GM13977 (cell line): ENCODE measurements at regions not wholly inside any gene's neighbourhood (a gene's known extent, or its start where the extent isn't known, plus 50 kb on each side); places are given as distances from the start of the nearest gene placed in this dataset.

ENCODE experiments used
- DNase-seq: peaks from one replicate; pipeline ENCODE4 v3.0.0; 2012; ENCODE audit warnings: low spot score
- in situ Hi-C: fragments of 300-500 bp; cut with MboI; formaldehyde crosslinking; loops from one replicate; pipeline ENCODE4 v1.12.0; 2022; ENCODE audit warnings: low sequenced_read_pairs, low pct_unique_long_range_greater_than_20kb, mixed read lengths, inconsistent platforms; ENCODE audit not compliant: unreplicated experiment
- TF ChIP-seq, protein P1 (sequence below): IDR thresholded peaks from 2 replicates; pipeline ENCODE4 v1.5.1; 2012; ENCODE audit warnings: mild to moderate bottlenecking, control low read depth; ENCODE audit not compliant: insufficient read depth; ENCODE audit errors: extremely low read depth, missing control alignments

DNA sequence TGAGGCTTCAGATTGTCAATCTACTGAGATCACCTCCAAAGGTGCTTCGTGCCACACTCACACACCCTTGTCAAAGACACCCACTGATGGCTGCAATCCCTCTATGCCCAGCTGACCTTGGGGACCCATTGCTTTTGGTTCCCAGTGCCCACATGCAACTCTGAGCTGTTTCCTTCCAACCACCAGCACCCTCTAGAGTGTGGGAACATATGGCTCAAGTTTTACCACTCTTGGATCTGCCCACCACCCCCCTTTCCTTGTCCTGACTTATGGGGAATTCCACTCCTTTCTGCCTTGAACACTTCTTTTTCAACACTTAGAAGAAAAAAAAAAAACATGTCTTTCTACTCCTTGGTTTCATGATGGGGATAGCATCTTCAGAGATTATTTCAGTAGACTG lies 360.2 kb downstream of the ENC1 start:
- TF ChIP-seq, protein P1, sequence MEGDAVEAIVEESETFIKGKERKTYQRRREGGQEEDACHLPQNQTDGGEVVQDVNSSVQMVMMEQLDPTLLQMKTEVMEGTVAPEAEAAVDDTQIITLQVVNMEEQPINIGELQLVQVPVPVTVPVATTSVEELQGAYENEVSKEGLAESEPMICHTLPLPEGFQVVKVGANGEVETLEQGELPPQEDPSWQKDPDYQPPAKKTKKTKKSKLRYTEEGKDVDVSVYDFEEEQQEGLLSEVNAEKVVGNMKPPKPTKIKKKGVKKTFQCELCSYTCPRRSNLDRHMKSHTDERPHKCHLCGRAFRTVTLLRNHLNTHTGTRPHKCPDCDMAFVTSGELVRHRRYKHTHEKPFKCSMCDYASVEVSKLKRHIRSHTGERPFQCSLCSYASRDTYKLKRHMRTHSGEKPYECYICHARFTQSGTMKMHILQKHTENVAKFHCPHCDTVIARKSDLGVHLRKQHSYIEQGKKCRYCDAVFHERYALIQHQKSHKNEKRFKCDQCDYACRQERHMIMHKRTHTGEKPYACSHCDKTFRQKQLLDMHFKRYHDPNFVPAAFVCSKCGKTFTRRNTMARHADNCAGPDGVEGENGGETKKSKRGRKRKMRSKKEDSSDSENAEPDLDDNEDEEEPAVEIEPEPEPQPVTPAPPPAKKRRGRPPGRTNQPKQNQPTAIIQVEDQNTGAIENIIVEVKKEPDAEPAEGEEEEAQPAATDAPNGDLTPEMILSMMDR: no peak
- in situ Hi-C loops: no loop called here
- no peak for DNase-seq

DNA sequence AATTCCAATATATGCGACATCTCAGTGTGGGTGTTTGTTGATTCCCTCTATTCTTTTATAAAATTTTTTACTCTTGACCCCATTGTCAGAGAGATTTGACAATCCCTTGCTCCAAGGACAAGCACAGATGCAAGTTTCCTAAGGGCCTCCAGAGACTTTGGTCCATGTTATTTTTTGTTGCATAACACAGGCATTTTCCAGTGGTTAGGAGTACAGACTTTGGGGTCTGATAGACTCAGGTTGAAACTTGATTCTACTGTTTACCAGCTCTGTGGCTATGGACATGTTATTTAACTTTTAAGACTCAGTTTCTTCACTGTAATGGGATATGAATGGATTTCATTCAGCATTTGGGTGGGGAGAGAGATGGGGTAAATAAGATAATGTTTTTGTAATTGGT lies 361.3 kb downstream of the ENC1 start:
- TF ChIP-seq, protein P1: no peak
- in situ Hi-C loops: no loop called here
- no peak for DNase-seq

DNA sequence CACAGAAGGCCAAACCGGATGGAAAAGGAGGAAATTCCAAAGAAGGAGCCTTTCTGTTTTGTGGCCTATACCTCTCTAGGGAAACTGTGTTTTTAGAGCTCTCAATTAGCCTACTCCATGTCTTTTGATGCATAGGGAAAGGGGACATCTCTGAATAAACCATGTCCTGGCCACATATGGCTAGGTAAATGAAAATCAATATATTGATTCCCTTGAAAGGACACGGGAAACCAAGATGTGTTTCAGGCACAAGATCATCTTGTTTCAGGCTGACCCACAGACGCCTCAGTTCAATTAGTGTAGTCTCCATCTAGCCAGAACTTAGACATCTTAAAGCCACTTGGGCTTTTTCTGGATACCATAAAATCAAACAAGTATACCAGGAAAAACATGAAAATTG lies 363.1 kb downstream of the ENC1 start:
- no peak for DNase-seq
- in situ Hi-C loops: no loop called here
- TF ChIP-seq, protein P1: no peak

DNA sequence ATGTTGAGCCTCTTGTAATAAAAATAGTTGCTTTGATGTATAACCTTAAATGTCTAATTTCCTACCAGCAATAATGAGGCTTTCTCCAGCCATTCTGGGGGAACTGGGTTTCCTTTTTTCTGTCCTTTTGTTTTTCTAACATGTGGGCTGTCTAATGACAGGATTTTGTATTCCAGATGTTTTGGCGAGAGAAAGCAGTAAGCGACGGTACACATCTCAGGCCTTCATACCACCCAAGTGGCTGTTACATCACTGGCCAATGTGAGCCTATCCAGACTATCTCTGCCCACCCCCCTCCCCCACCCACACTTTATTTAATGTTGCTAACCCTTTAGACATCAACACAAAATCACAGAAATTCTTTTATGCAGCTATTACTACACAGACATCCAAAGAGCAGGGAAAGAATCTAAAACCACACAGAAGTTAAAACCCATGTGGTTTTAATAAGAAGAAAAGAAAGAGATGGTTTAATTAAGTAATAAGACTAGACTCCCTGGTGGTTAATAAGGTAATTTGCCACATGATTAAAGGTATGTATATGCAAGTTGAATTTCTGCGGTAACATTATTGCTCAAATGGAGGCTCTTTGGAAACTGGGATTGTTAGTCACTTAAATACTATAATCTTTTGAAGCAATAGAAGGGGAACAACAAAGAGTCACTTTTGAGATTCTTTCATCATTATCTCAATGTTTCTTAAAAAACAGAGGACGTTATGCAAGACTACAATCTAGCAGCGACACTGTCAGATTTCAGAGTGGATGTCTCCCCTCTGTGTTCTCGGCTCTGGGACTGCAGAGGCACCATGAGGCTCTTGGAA lies 365.1 kb downstream of the ENC1 start:
- no peak for DNase-seq
- TF ChIP-seq, protein P1: no peak
- in situ Hi-C loops: no loop called here

DNA sequence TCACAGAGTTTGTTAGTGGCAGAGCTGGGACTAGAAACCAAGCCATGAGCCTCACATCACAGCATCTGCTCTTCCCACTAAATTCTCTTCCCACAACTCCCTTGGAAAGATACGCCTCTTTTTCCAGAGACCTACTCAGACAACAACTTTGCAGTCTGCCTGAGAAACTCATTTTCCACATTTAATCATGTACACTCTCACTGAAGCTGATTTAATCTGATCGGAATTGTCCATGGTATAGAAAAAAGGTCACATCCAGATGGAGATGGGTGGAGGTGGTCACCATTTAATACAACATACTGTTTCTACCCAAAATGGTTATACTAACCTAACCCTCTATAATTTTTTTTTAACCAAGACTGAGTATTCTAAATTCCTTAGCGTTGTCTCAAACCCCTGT lies 366.2 kb downstream of the ENC1 start:
- TF ChIP-seq, protein P1: no peak
- no peak for DNase-seq
- in situ Hi-C loops: no loop called here

DNA sequence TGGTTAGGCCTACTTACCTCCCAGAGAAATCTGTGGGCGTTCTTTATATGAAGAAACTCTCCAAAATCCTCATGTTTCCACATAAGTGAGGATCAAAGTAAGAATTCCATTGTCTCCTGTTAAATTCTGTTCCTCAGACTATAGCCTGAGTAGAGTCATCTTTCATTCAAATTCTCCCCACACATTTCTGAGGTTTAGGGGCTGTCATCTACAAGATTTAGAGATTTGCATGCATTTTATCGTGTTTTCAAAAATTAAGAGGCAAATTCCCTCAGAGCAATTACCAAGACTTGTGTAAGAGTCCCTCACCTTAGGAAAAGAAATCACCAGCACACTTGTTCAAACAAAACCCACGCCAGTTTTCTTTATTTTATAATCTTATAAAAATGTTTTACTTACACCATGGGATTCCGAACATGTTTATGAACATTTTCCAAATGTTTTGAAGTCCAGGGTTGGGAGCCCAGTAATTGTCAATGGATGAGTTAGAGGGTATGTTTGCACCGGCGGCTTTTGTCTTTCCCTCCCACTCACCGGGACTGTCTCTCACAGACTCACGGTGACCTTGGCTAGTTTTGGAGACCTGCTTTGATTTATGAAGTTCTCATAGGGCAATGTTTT lies 367.6 kb downstream of the ENC1 start:
- TF ChIP-seq, protein P1: no peak
- no peak for DNase-seq
- in situ Hi-C loops: no loop called here
